ENCODE measurements at regions not wholly inside any gene's neighbourhood (a gene's known extent, or its start where the extent isn't known, plus 50 kb on each side); places are given as distances from the start of the nearest gene placed in this dataset.

GRCh38 chr12:127051139-127051538, 1215.8 kb upstream of the TMEM132C start:
- DNase-seq: no peak
- intact Hi-C loops (cut with DNase I): no loop called here

GRCh38 chr12:127052511-127053232, 1214.3 kb upstream of the TMEM132C start:
- intact Hi-C loops (cut with DNase I): no loop called here
- no peak for DNase-seq

GRCh38 chr12:127054531-127054930, 1212.4 kb upstream of the TMEM132C start:
- DNase-seq: no peak
- intact Hi-C loops (cut with DNase I): no loop called here

GRCh38 chr12:127060310-127060847, 1206.6 kb upstream of the TMEM132C start:
- no peak for DNase-seq
- intact Hi-C loops (cut with DNase I): no loop called here

- DNase-seq: no peak
- intact Hi-C loops (cut with DNase I): no loop called here
Observed at GRCh38 chr12:127060933-127061332, 1206.0 kb upstream of the TMEM132C start.

- DNase-seq: no peak
- intact Hi-C loops (cut with DNase I): no loop called here
Observed at GRCh38 chr12:127063339-127064072, 1203.5 kb upstream of the TMEM132C start.

GRCh38 chr12:127064207-127064606, 1202.8 kb upstream of the TMEM132C start:
- intact Hi-C loops (cut with DNase I): no loop called here
- no peak for DNase-seq

GRCh38 chr12:127065595-127065994, 1201.4 kb upstream of the TMEM132C start:
- intact Hi-C loops (cut with DNase I): no loop called here
- no peak for DNase-seq

GRCh38 chr12:127070515-127071157, 1196.3 kb upstream of the TMEM132C start:
- intact Hi-C loops (cut with DNase I): no loop called here
- DNase-seq: no peak

GRCh38 chr12:127074161-127074560, 1192.8 kb upstream of the TMEM132C start:
- no peak for DNase-seq
- intact Hi-C loops (cut with DNase I): no loop called here

- no peak for DNase-seq
Observed at GRCh38 chr12:127075981-127076380, 1191.0 kb upstream of the TMEM132C start.

GRCh38 chr12:127077262-127078045, 1189.5 kb upstream of the TMEM132C start:
- no peak for DNase-seq
- intact Hi-C loops (cut with DNase I): no loop called here

More at GRCh38 chr12:127075981-127076380, 1191.0 kb upstream of the TMEM132C start:
- intact Hi-C loops (cut with DNase I): no loop called here

GRCh38 chr12:127078577-127079350, 1188.2 kb upstream of the TMEM132C start:
- no peak for DNase-seq

GRCh38 chr12:127079636-127080035, 1187.3 kb upstream of the TMEM132C start:
- DNase-seq: no peak
- intact Hi-C loops (cut with DNase I): no loop called here

More at GRCh38 chr12:127078577-127079350, 1188.2 kb upstream of the TMEM132C start:
- intact Hi-C loops (cut with DNase I): no loop called here

- intact Hi-C loops (cut with DNase I): no loop called here
- DNase-seq: no peak
Observed at GRCh38 chr12:127081058-127081457, 1185.9 kb upstream of the TMEM132C start.

- DNase-seq: no peak
Observed at GRCh38 chr12:127083008-127083949, 1183.7 kb upstream of the TMEM132C start.

GRCh38 chr12:127101076-127101475, 1165.9 kb upstream of the TMEM132C start:
- no peak for DNase-seq
- intact Hi-C loops (cut with DNase I): no loop called here

More at GRCh38 chr12:127083008-127083949, 1183.7 kb upstream of the TMEM132C start:
- intact Hi-C loops (cut with DNase I): no loop called here

- DNase-seq: no peak
- intact Hi-C loops (cut with DNase I): no loop called here
Observed at GRCh38 chr12:127106041-127106440, 1160.9 kb upstream of the TMEM132C start.
